Coronary artery (tissue), 2 donors: ENCODE measurements at regions not wholly inside any gene's neighbourhood (a gene's known extent, or its start where the extent isn't known, plus 50 kb on each side); places are given as distances from the start of the nearest gene placed in this dataset.

Experiments used
- DNase-seq: peaks from one replicate; pipeline ENCODE4 v3.0.0-alpha.2; 2017; ENCODE audit warnings: low spot score
- H3K27ac ChIP-seq, 2 donors: fragments of 200-600 bp; sonication (generic); one replicate each; pipeline ENCODE4 v1.5.1; 2016 to 2019
- H3K4me3 ChIP-seq: fragments of 200-600 bp; sonication (generic); 2 replicates; pipeline ENCODE4 v1.5.1; 2016; ENCODE audit warnings: mild to moderate bottlenecking, moderate library complexity
- CTCF ChIP-seq: fragments of 200-600 bp; sonication (generic); IDR thresholded peaks from one replicate; pipeline ENCODE4 v1.5.1; 2019; ENCODE audit warnings: antibody characterized with exemption

GRCh38 chr13:40163066-40164000 is 503.1 kb downstream of the FOXO1 start:
- no peak for DNase-seq
- TF ChIP-seq CTCF: no peak
- Histone ChIP-seq H3K4me3 (no peak overlapping the region), H3K27ac (no peak overlapping the region)

DNA sequence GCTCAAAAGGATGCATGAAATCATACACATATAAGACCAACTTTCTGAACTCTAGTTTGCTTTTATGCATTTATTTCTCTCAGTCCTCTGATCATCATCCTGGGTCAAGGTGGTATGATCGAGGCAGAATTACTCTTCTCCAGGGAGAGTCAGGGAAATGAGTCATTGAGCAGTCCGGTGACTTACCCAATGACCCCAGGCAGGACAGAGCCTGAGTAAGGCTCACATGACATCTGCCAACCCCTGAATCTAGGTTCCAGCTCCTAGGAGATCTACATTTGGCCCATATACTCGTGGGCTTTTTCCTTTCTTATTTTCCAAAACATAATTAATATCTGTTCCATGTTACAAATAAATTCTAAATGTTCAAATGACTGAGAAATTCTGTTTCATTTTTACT is 502.3 kb downstream of the FOXO1 start:
- Histone ChIP-seq H3K4me3 (no peak overlapping the region), H3K27ac (no peak overlapping the region)
- DNase-seq: no peak
- no peak for TF ChIP-seq CTCF

GRCh38 chr13:40165316-40165932 is 501.0 kb downstream of the FOXO1 start:
- no peak for DNase-seq
- no peak overlapping the region for H3K27ac ChIP-seq
- no peak for TF ChIP-seq CTCF
- no peak overlapping the region for H3K4me3 ChIP-seq

GRCh38 chr13:40167327-40167726 is 499.1 kb downstream of the FOXO1 start:
- DNase-seq: no peak
- TF ChIP-seq CTCF: no peak
- H3K4me3 ChIP-seq: no peak overlapping the region
- no peak overlapping the region for H3K27ac ChIP-seq

GRCh38 chr13:40168425-40169166 is 497.8 kb downstream of the FOXO1 start:
- peak; percentile 60 for DNase-seq
- Histone ChIP-seq H3K4me3 (no peak overlapping the region), H3K27ac (no peak overlapping the region)
- TF ChIP-seq CTCF: no peak

- Histone ChIP-seq H3K27ac (no peak overlapping the region), H3K4me3 (no peak overlapping the region)
- no peak for TF ChIP-seq CTCF
- no peak for DNase-seq
Observed at GRCh38 chr13:40169476-40169875, 497.0 kb downstream of the FOXO1 start.
